ENCODE measurements at regions not wholly inside any gene's neighbourhood (a gene's known extent, or its start where the extent isn't known, plus 50 kb on each side); places are given as distances from the start of the nearest gene placed in this dataset.
"Not testable (repeated sequence)": the region's sequence is repeated elsewhere in the genome, so short reads cannot be mapped to it uniquely, and the experiment has no call there.

- DNase-seq (ENCODE audit: low read depth), result no peak
Observed at GRCh38 chr2:14752295-14752694, 119.8 kb downstream of the LRATD1 start.

- no peak for DNase-seq (ENCODE audit: low read depth)
Observed at GRCh38 chr2:14756122-14756541, 123.6 kb downstream of the LRATD1 start.

GRCh38 chr2:14756981-14757657 is 124.6 kb downstream of the LRATD1 start:
- no peak for DNase-seq (ENCODE audit: low read depth)

GRCh38 chr2:14759082-14759481 is 126.6 kb downstream of the LRATD1 start:
- DNase-seq (ENCODE audit: low read depth), result no peak

GRCh38 chr2:14760169-14760568 is 127.7 kb downstream of the LRATD1 start:
- no peak for DNase-seq (ENCODE audit: low read depth)

- DNase-seq (ENCODE audit: low read depth), result no peak
Observed at GRCh38 chr2:14761118-14761517, 128.6 kb downstream of the LRATD1 start.

GRCh38 chr2:14773696-14774095 is 141.2 kb downstream of the LRATD1 start:
- DNase-seq (ENCODE audit: low read depth), result no peak

GRCh38 chr2:14774436-14774968 is 142.0 kb downstream of the LRATD1 start:
- no peak for DNase-seq (ENCODE audit: low read depth)

GRCh38 chr2:14776216-14776615 is 143.7 kb downstream of the LRATD1 start:
- DNase-seq (ENCODE audit: low read depth), result no peak

GRCh38 chr2:14778015-14778414 is 145.5 kb downstream of the LRATD1 start:
- DNase-seq (ENCODE audit: low read depth), result no peak

- DNase-seq (ENCODE audit: low read depth), result no peak
Observed at GRCh38 chr2:14779252-14779651, 146.7 kb downstream of the LRATD1 start.

GRCh38 chr2:14781142-14781541 is 148.6 kb downstream of the LRATD1 start:
- no peak for DNase-seq (ENCODE audit: low read depth)

- DNase-seq (ENCODE audit: low read depth), result not testable (repeated sequence)
Observed at GRCh38 chr2:14788814-14789213, 156.3 kb downstream of the LRATD1 start.

GRCh38 chr2:14790041-14790640 is 157.6 kb downstream of the LRATD1 start:
- no peak for DNase-seq (ENCODE audit: low read depth)

- DNase-seq (ENCODE audit: low read depth), result no peak
Observed at GRCh38 chr2:14803994-14804393, 171.5 kb downstream of the LRATD1 start.

- DNase-seq (ENCODE audit: low read depth), result no peak
Observed at GRCh38 chr2:14804902-14805301, 172.4 kb downstream of the LRATD1 start.

- DNase-seq (ENCODE audit: low read depth), result no peak
Observed at GRCh38 chr2:14806613-14807012, 174.1 kb downstream of the LRATD1 start.

- no peak for DNase-seq (ENCODE audit: low read depth)
Observed at GRCh38 chr2:14815201-14815600, 182.7 kb downstream of the LRATD1 start.

GRCh38 chr2:14816069-14817060 is 183.8 kb downstream of the LRATD1 start:
- DNase-seq (ENCODE audit: low read depth), result no peak

GRCh38 chr2:14817848-14818247 is 185.3 kb downstream of the LRATD1 start:
- DNase-seq (ENCODE audit: low read depth), result no peak

GRCh38 chr2:14826518-14826917 is 194.0 kb downstream of the LRATD1 start:
- no peak for DNase-seq (ENCODE audit: low read depth)

- no peak for DNase-seq (ENCODE audit: low read depth)
Observed at GRCh38 chr2:14827226-14828023, 194.9 kb downstream of the LRATD1 start.
